ENCODE measurements at regions not wholly inside any gene's neighbourhood (a gene's known extent, or its start where the extent isn't known, plus 50 kb on each side); places are given as distances from the start of the nearest gene placed in this dataset.

GRCh38 chr13:104375614-104376013 lies 1309.4 kb upstream of the SLC10A2 start:
- POLR2A ChIA-PET (ENCODE audit: partially characterized antibody): no interaction called here

More at GRCh38 chr13:104375614-104376013, 1309.4 kb upstream of the SLC10A2 start:
- Histone ChIP-seq H3K23me2 (ENCODE audit: low read depth, low read length) (no peaks in the 10 kb centered on the region), H2BK15ac (ENCODE audit: low read length) (no peak overlapping the region), H4K8ac (ENCODE audit: extremely low read depth, insufficient read depth, low read length) (no peak overlapping the region), H3K79me2 (ENCODE audit: control insufficient read depth in 1 of 2, insufficient read depth in 2 of 2, low read length in 2 of 2) (no peaks in the 10 kb centered on the region), H2BK20ac (ENCODE audit: low read length) (no peak overlapping the region), H3K27ac (ENCODE audit: low read depth, low read length) (no peak overlapping the region), H3K36me3 (ENCODE audit: control insufficient read depth in 2 of 4, insufficient read depth in 4 of 4, low read length in 3 of 4) (no peaks in the 10 kb centered on the region), H2BK120ac (replicated peaks; ENCODE audit: low read depth, low read length) (no peak overlapping the region), H4K91ac (replicated peaks; ENCODE audit: insufficient read length, low read length) (no peak overlapping the region), H2BK5ac (ENCODE audit: low read depth, low read length) (no peak overlapping the region), H3K23ac (ENCODE audit: insufficient read length) (no peak overlapping the region), H2BK12ac (ENCODE audit: low read depth, low read length) (no peak overlapping the region), H3K4me1 (replicated peaks in 1 of 4; ENCODE audit: control insufficient read depth in 3 of 4, insufficient read depth in 4 of 4, low read length in 3 of 4) (no peaks in the 10 kb centered on the region), H3K4me3 (ENCODE audit: extremely low read depth in 1 of 4, insufficient read depth in 2 of 4, low read depth in 3 of 4, low read length in 4 of 4) (no peak overlapping the region), H2AK5ac (ENCODE audit: low read depth, low read length) (no peak overlapping the region), H3K18ac (ENCODE audit: extremely low read depth, low read length) (no peak overlapping the region), H3K4me2 (ENCODE audit: insufficient read depth in 1 of 2, low read depth in 2 of 2, low read length in 2 of 2) (no peak overlapping the region), H3K4ac (replicated peaks; ENCODE audit: insufficient read length, low read depth, low read length) (no peak overlapping the region), H3K9me3 (ENCODE audit: insufficient read depth in 2 of 2, low read depth in 1 of 2, low read length in 1 of 2) (peaks cover 3% of the 10 kb centered on the region in 2 experiments; a peak in 1 of 4 replicates), H3K27me3 (replicated peaks in 1 of 4; ENCODE audit: control insufficient read depth in 3 of 4, extremely low read depth in 1 of 4, insufficient read depth in 3 of 4, low read length in 3 of 4) (no peaks in the 10 kb centered on the region), H3K56ac (replicated peaks; ENCODE audit: insufficient read length, low read depth, low read length) (no peak overlapping the region), H2AFZ (ENCODE audit: low read length) (no peak overlapping the region), H4K20me1 (replicated peaks in 1 of 2; ENCODE audit: control insufficient read depth in 1 of 2, insufficient read depth in 2 of 2, low read length in 2 of 2) (no peaks in the 10 kb centered on the region), H3K79me1 (ENCODE audit: low read depth, low read length) (no peaks in the 10 kb centered on the region), H3K14ac (ENCODE audit: insufficient read length) (no peak overlapping the region), H3K9ac (replicated peaks in 1 of 4; ENCODE audit: extremely low read depth in 1 of 4, low read depth in 3 of 4, low read length in 3 of 4) (no peak overlapping the region), H4K5ac (ENCODE audit: insufficient read length, low read depth, low read length) (no peak overlapping the region)
- TF ChIP-seq CEBPB (IDR thresholded peaks at IDR 0.05; ENCODE audit: low read depth, low read length): no peak
- WGBS, 2 experiments (ENCODE audit: extremely low coverage in 1 of 2, insufficient coverage in 1 of 2, insufficient read length in 1 of 2, insufficient replicate concordance in 2 of 2, low coverage in 1 of 2, low lambda C conversion rate in 2 of 2, missing lambda C conversion rate in 1 of 2): 95% methylated on average over 1 of the region's 1 CpG; no CpG with 5 or more reads in 1 of the 2 experiments
- CTCF ChIA-PET (ENCODE audit: partially characterized antibody): interaction anchor here (0.7 kb wide), 1 partner anchor 350 kb away, joined by 3 read pairs; no protein-coding TSS in a partner anchor
- DNase-seq (ENCODE audit: low read depth in 1 of 2, low spot score in 2 of 2) (no peak), FAIRE-seq (no peak)
